ENCODE measurements at regions not wholly inside any gene's neighbourhood (a gene's known extent, or its start where the extent isn't known, plus 50 kb on each side); places are given as distances from the start of the nearest gene placed in this dataset.

DNA sequence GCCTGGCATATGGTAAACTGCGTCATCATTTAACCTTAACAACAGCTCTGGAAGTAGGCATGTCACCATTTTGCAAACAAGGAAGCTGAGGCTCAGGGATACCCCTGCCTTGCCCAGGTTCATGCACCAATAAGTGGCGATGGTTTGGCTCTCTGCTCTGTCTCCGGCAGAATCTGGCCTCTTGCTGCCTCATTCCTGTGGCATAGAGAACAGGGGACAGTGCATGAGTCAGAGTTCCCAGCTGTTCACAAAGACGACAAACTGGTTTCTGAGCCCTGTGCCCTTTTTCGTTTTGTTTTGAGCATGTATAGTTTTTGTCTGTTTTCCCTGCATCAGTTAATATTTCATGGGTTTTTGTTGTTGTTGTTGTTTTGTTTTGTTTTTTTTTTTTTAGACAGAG is 236.8 kb downstream of the OPA1 start:
- DNase-seq, result no peak

DNA sequence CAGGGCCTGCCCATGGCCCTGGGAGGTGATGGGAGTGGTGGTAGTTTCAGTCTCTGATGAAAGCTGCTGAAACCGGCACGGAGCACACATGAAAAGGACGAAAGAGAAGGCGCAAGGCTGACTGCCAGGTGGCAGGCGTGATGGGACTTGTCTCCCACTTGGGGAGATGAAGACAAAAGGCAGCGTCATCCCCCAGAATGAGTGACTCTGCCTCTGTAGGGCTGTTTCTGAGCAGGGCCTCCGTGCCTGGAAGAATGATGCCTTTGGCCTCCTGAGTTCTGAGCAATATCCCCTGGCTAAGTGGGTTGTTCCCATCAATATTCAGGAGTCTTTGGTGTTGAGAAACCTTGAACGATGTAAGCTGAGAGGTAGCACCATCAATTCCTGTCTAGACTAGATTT is 237.8 kb downstream of the OPA1 start:
- no peak for DNase-seq

DNA sequence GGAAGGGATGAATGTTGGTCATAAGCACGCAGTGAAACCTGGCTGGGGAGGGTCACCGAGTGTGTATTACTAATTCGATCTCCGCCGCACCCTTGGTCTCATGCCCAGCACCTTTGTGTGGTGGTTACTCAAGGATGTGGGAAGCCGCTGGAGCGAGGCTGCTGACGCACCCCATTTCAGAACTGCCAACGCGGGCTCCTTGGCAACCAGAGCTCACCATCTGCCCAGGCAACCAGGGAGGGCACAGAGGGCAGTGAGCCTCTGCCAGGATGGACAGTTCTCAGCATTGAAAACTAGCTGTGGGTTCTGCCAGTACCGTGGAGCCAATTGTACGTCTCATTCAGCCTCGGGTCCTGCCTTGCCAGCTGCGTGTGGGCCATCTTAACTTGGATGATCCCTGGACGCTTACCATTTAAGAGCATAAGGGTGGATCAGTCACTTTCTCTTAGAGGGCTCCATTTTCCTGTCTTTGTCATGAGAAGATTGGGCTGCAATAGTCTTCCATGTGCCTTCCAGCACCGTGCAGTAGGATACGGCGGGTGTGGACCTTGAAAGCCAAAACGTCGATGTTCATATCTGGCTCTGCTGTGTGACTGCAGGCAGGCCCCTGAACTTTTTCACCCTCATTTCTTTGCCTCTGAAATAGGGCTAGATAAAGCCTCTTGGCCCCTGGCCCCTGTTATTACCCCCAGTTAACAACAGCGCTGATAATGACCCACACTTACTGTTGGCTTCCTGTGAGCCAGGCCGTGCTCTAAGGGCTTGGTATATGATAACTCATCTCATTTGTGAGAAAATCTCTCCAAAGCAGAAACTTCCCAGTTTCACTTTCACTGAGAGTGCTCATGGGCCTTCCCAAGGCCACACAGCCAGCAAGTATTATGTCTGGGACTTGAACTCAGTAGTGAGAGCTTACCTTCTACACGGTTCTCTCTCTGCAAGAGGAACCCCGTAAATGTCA is 238.8 kb downstream of the OPA1 start:
- DNase-seq, result peak in 1 of 2 donors; percentile 31

DNA sequence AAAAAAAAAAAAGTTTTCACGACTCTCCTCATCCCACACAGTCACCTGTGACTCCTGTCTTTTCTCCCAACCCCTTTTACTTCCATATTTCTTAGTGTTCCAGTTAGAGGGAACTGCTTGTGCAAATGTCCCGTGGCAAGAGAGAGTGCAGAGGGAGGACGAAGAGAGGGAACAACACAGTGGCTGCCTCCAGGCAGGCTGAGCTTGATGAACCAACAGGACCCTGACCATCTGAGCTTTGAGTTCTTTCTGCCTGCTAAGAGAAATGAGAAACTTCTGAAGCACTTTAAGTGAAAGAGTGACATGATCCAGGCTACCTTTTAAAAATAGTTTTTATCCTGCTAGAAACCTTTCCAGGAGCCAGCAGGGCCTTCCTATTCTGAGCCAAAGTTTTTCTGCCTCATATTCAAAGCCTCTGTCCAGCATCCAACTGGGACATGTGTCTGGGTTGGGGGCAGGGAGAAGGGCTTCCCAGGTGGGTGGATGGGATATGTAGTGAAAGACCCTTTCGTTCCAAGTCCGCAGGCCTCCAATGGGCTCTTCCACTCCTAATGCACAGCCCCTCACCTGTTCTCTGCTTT is 239.9 kb downstream of the OPA1 start:
- DNase-seq, result no peak

DNA sequence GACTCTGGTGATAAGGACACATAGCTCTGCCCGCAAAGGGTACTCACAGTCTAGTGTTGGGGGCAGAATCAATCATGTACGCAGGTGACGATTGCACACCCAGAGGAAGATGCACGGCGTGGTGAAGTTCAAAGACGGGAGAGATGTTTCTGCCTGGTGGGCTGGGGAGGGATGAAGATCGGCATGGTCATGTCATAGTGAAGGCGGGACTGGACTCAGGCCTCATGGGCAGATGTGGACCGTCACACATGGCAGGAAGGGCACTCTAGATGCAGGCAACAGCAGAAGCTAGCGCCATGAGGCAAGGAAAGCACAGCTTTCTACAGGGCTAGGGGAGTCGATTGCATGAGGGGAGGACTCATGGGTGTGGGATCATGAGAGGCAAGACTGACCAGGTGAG is 240.6 kb downstream of the OPA1 start:
- DNase-seq, result no peak

DNA sequence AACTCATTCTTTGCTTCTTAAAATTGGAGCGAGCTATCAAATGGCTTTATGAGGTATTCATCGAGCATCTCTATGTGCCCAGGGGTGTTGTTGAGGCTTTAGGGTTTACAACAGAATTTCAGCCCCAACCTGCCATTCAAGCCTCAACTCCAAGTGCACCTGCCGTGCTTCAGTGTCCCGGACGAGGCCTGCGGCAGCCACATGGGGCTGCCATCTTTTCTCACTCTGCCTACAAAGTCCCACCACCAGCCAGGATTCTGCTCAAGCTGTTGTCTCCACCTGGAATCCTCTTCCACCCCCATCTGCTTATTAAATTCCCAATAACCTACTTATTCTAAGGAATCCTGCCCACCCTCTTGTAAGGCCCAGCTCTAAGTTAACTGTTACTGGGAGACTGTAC is 242.4 kb downstream of the OPA1 start:
- no peak for DNase-seq

DNA sequence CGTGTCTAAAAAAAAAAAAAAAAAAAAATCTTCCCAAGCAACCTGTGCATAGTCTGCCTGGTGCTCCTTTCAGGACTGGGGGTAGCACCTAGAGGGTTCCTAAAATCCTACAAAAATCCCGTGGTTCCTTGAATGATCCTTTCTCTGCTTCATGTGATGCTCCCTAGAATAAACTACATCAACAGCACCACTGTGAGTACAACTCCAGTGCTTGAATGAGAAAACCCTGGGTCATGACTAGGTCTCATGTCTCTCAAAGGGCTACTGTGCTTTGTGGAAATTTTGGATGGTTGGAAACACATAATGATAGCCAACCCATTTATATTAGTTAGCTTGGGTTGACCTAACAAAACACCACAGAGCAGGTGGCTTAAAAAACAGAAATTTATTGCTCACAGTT is 243.5 kb downstream of the OPA1 start:
- no peak for DNase-seq

DNA sequence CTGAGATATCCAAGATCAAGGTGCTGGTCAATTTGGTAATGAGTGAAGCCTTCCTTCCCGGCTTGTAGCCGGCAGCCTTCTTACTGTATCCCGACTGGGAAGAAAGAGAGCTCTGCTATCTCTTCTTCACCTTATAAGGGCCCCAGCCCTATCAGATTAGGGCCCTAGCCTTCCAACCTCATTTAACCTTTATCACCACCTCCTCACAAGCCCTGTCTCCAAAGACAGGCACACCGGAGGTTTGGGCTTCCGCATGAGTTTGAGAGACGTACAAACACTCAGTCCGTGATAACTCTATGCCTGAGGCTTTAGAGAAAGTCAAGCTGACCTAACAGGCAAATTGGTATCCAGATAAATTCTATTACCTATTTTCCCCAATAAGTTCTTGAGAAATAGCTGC is 243.9 kb downstream of the OPA1 start:
- DNase-seq, result no peak

DNA sequence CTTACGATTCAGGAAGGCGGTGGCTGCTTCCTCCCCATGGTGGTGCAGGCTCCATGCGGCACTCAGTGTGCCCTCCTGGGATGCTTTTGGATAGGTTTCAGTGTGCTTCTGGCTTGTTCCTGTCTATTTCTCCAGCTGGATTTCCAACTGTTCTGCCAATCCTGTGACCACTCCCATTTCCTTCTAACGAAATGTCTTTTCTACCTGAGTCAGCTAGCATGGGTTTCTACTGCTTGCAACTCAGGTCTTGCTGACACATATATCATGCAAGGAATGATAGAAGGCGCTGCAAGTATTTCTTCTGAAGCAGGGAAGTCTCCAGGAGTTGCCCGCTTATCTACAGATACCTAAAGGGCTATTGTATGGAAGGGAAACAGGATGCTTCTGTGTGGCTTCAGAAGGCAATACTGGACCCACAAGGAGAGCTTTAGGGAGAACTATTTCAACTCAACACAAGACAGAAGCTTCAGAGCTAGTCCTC is 244.4 kb downstream of the OPA1 start:
- DNase-seq, result no peak

DNA sequence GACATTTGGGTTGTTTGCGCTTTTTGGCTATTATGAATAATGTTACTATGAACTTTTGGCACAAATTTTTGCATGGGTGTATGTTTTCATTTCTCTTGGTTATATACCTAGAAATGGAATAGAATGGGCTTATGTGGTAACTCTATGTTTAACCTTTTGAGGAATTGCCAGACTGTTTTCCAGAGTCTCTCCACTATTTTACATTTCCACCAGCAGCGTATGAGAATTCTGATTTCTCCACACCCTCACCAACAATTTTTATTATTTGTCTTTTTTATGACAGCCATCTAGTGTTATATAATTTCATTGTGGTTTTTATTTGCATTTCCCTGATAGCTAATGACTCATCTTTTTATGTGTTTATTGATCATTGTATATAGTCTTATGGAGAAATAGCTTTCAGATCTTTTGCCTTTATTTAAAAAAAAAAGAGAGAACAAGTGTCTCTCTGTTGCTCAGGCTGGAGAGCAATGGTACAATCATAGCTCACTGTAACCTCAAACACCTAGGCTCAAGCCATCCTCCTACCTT is 247.2 kb downstream of the OPA1 start:
- DNase-seq, result no peak

DNA sequence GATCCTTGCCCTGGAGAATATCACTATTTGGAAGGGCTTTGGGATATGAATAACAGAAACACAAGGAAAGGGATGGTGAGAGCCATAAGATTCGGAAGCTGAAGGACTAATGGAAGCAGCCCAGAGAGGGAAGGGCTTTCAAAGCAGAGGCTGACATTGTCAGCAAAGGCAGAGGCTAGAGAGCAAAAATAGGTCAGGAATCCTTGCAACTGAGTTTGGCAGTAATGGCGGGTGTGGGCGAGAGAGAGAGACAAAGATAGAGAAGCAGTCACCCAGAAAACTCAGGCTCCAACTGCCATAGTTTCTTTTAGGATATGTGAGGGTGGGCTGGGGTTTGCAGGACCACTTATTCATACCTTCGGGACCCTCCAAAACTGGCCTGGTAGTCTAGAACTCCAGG is 248.6 kb downstream of the OPA1 start:
- no peak for DNase-seq

DNA sequence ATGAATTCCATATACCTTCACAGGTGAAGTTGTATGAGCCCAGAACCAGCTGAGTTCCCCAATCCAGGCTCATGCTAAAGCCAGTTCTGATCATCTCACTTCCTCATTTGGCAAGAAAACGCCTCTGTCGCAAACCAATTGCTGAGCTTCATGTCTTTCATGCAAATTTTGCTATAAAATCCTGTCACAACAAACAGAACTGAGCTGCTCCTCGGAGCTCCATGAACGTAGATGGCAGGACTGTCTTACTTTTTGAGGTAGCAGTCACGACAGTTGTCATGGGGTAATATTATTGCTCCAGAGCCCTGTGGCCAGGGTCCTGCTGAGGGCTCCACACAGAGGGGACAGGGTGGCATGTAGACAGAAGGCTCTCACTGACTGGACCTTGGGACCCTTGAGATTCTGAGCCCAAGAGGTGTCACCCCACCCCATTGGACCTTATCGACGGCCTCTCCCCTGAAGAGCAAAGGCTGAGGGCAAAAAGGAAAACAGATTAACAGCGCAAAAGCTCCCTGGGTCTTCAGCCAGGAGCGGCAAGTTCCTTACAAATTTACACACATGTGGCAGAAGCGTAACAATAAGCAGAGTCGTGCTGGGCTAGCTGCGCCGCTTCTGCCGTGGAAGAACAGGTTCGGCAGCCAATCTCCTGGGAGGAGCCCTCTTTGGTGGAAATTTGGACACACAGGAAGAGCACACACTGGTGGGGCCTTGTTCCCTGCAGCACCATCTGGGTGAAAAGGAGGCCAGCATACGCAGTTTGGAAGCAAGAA is 249.2 kb downstream of the OPA1 start:
- DNase-seq, result peak; percentile 12 to 68

DNA sequence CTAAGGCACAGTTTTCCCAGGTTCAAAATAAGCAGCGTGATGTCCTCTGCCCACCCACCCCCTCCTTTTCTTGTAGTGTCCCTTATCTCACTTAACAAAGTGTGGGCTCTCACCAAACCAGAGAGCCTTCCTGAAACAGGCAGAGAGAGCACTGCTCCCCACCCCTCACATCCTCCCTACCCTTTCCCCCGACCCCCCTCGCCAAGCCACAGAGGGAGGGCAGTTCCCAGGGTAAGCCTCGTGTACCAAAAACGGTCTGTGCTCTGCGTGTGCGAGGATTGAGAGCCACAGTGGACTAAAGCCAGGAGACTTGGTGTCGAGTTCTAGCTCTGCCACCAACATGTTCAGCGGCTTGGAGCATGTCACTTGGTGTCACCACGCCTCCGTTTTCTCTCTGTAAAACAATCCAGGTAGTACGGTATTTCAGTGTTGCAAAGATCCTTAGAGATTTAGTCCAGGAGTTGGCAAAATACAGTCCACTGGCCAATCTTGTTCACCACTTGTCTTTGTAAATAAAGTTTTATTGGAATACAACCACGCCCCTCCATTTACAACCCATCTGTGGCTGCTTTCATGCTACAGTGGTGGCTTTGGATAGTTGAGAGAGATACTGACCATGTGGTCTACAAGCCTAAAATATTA is 249.9 kb downstream of the OPA1 start:
- peak in 1 of 2 donors; percentile 41 for DNase-seq

DNA sequence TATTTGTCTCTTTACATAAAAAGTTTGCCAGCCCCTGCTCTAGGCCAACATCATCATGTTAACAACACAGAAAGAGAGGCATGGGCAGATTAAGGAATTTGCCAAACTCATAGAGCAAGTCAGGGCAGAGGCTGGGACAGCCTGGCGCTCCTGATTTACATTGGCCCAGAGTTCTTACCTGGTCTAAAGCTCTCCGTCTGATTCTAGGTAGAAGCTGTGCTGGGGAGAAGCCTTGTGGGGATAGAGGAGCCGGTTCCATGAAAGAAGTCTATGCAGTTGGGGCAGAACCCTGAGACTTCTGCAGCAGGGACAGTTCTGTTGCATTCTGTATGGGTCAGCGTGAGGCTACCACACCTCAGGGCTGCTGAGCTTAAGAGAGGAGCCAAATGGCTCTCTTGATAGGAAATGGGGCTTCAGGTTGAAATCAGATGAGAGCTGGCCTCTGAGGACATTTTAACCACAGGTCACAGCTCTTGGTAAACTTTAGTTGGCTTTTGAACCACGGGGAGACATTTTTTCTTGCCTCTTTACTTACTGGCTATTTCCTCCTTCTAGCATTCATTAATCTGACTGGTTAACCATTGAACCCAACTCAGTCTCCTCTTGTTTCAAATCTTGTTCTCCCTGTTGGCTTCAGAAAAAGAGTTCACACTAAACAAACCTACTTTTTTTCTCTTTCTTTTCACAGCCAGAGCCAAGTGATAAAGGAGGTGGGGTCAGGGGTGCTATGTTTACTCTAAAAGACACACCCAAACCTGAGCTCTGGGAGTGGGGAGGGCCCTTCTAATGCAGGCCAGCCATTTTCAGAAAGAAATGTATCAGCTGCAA is 250.7 kb downstream of the OPA1 start:
- no peak for DNase-seq

DNA sequence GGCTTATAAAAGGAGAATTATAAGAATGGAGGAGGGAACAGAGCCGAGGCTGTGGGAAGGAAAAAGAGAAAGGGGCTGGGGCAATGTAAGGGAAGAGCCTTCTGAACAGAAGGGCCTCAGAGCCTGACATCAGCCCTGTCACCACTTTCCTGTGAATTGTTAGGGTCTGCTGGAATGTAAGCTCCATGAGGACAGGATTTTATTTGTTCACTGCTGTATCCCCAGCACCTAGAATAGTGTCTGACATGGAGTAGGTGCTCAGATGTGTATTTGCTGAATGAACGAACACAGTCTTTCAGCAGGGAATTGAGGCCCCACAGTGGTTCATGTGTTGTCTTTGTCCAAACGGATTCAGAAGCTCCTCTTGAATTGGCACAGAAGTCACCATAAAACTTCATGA is 251.5 kb downstream of the OPA1 start:
- no peak for DNase-seq

DNA sequence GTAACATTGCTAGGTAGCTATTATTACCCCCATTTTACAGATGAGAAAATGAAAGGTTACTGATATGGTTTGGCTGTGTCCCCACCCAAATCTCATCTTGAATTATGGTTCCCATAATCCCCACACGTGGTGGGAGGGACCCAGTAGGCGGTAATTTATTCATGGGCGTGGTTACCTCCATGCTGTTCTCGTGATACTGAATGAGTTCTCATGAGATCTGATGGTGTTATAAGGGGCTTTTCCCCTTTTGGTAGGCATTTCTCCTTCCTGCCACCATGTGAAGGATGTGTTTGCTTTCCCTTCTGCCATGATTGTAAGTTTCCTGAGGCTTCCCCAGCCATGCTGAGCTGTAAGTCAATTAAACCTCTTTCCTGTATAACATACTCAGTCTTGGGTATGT is 252.1 kb downstream of the OPA1 start:
- DNase-seq, result no peak

DNA sequence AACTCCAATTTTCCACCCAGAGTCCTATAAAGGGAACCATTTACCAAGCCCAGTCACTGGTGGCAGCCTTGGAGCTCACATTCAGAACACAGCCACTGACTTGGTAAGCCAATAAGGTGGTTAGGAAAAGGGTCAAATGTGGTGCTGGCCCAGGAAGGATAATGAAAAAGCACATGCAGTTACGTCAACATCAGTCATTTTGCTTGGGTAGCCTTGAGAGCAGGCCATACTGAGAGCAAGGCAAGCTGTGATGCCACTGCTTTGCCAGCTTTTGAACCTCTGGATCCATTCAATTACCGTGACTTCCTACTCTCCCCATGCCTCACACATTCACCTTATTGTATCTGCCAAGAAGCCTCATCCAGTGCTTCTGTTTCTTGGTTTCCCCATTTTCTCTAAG is 253.6 kb downstream of the OPA1 start:
- no peak for DNase-seq

DNA sequence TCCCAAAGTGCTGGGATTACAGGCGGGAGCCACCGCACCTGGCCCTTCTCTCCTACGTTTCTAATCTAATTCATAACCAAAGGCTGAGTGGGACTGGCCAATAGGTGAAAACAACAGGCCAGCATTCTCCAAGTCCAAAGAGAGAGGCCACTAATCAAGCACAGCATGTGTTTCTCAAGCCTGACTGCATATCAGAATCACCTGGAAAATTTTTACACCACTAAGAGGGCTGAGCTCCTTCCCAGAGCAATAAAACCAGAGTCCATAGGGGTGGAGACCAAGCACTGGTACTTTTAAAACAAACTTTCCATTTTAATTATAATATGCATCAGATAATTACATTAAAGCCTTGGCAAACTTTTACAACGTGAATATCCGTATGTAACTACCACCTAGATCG is 254.4 kb downstream of the OPA1 start:
- no peak for DNase-seq

DNA sequence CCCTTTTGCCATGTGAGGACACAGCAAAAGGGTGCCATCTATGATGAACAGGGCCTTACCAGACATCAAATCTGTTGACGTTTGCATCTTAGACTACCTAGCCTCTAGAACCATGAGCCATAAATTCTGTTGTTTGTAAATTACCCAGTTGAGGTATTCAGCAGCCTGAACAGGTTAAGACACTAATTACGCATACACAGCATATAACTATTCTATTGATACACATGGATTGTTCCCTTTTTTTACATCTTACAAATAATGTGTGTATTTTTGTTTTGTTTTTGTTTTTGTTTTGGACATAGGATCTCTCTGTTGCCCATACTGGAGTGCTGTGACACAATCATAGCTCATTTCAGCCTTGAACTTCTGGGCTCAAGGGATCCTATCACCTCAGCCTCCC is 255.5 kb downstream of the OPA1 start:
- DNase-seq, result no peak

DNA sequence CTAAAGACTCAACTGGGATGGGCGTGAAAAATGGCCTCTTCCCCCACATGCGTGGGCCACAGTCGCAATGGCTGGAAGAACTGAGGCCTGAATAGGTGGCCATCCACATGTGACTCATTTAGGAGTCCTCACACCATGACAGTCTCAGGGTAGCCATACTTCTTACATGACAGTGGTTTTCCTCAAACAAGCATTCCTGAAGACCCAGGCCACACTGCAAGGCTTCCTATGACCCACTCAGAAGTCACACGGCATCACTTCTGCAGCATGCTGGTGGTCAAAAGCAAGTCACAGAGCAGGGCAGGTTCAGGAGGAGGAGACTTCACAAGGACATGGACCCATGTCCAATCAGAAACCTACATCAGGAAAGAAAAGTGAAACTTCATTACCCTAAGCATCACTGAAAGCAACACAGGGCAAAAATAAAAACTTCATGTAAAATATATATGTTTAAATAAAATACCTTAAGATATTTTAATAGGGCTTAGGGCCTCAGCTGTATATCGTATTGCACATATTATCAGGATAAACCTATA is 257.1 kb downstream of the OPA1 start:
- no peak for DNase-seq

DNA sequence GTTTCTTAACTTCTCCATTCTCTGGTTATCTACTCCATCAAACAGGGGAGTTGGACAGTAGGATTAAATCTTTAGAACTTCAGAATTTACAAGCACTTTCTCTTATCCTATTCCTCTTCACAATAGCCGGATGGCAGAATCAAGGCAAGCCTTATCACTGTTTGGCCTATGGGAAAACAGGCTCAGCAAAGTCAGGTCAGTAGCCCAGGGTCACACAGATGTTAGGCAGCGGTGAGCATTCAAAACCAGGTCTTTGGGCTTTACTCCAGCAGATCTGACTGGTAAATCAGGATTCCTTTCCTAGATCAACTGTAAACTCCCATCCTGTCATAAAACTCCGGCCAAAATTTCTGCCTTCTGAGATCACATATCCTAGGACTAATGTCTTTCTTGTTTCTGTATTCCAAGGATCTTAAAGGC is 258.4 kb downstream of the OPA1 start:
- no peak for DNase-seq

All from bone marrow (tissue), 2 donors.